ENCODE measurements at regions not wholly inside any gene's neighbourhood (a gene's known extent, or its start where the extent isn't known, plus 50 kb on each side); places are given as distances from the start of the nearest gene placed in this dataset.
"Not testable (repeated sequence)": the region's sequence is repeated elsewhere in the genome, so short reads cannot be mapped to it uniquely, and the experiment has no call there.

GRCh38 chr3:75579091-75579490, 85.0 kb upstream of the FRG2C start:
- not testable (repeated sequence) for H3K27ac ChIP-seq (ENCODE audit: low read depth in 1 of 2, low read length in 2 of 2)
- 48 to 66% methylated on average over 10 of the region's 10 CpGs for WGBS, 2 donors

GRCh38 chr3:75579536-75579935, 84.6 kb upstream of the FRG2C start:
- H3K9me3 ChIP-seq (ENCODE audit: control insufficient read depth, low read length); H3K27me3 ChIP-seq (ENCODE audit: control insufficient read depth in 1 of 2, insufficient read depth in 2 of 2, low read length in 1 of 2); intact Hi-C loops (cut with DNase I); H3K36me3 ChIP-seq (ENCODE audit: control insufficient read depth in 1 of 2, insufficient read depth in 2 of 2, low read length in 1 of 2); H3K27ac ChIP-seq (ENCODE audit: low read depth in 1 of 2, low read length in 2 of 2); ATAC-seq (ENCODE audit: low FRiP score); DNase-seq; H3K4me3 ChIP-seq (ENCODE audit: low read length in 2 of 2); H3K4me1 ChIP-seq (ENCODE audit: control insufficient read depth in 1 of 2, insufficient read depth in 2 of 2, low read length in 2 of 2): not testable (repeated sequence)
- WGBS, 2 donors, result 2% methylated on average over 7 to 27 of the region's 27 CpGs

More at GRCh38 chr3:75579091-75579490, 85.0 kb upstream of the FRG2C start:
- ATAC-seq (ENCODE audit: low FRiP score); H3K4me1 ChIP-seq (ENCODE audit: control insufficient read depth in 1 of 2, insufficient read depth in 2 of 2, low read length in 2 of 2); H3K27me3 ChIP-seq (ENCODE audit: control insufficient read depth in 1 of 2, insufficient read depth in 2 of 2, low read length in 1 of 2); H3K4me3 ChIP-seq (ENCODE audit: low read length in 2 of 2); DNase-seq; H3K9me3 ChIP-seq (ENCODE audit: control insufficient read depth, low read length); H3K36me3 ChIP-seq (ENCODE audit: control insufficient read depth in 1 of 2, insufficient read depth in 2 of 2, low read length in 1 of 2); intact Hi-C loops (cut with DNase I): not testable (repeated sequence)

- ATAC-seq (ENCODE audit: low FRiP score), result not testable (repeated sequence)
- DNase-seq, result peak; percentile 49 to 86
These were observed 83.9 kb upstream of the FRG2C start for GRCh38 chr3:75579981-75580782.

GRCh38 chr3:75582536-75582935, 81.6 kb upstream of the FRG2C start:
- not testable (repeated sequence) for H3K27ac ChIP-seq (ENCODE audit: low read depth in 1 of 2, low read length in 2 of 2); H3K9me3 ChIP-seq (ENCODE audit: control insufficient read depth, low read length); H3K4me1 ChIP-seq (ENCODE audit: control insufficient read depth in 1 of 2, insufficient read depth in 2 of 2, low read length in 2 of 2); ATAC-seq (ENCODE audit: low FRiP score); DNase-seq; H3K4me3 ChIP-seq (ENCODE audit: low read length in 2 of 2); H3K27me3 ChIP-seq (ENCODE audit: control insufficient read depth in 1 of 2, insufficient read depth in 2 of 2, low read length in 1 of 2); H3K36me3 ChIP-seq (ENCODE audit: control insufficient read depth in 1 of 2, insufficient read depth in 2 of 2, low read length in 1 of 2)
- WGBS, 2 donors, result 44 to 49% methylated on average over 3 of the region's 3 CpGs
- intact Hi-C loops (cut with DNase I), result loop anchor here in 1 of 2 donors (10.0 kb wide), 1 partner anchor 288 kb away; no protein-coding TSS in a partner anchor

More at GRCh38 chr3:75579981-75580782, 83.9 kb upstream of the FRG2C start:
- H3K27ac ChIP-seq (ENCODE audit: low read depth in 1 of 2, low read length in 2 of 2); H3K4me1 ChIP-seq (ENCODE audit: control insufficient read depth in 1 of 2, insufficient read depth in 2 of 2, low read length in 2 of 2); H3K27me3 ChIP-seq (ENCODE audit: control insufficient read depth in 1 of 2, insufficient read depth in 2 of 2, low read length in 1 of 2); H3K9me3 ChIP-seq (ENCODE audit: control insufficient read depth, low read length); H3K36me3 ChIP-seq (ENCODE audit: control insufficient read depth in 1 of 2, insufficient read depth in 2 of 2, low read length in 1 of 2): not testable (repeated sequence)
- intact Hi-C loops (cut with DNase I), result loop anchor here in 1 of 2 donors (10.0 kb wide), 1 partner anchor 285 kb away; no protein-coding TSS in a partner anchor
- H3K4me3 ChIP-seq (ENCODE audit: low read length in 2 of 2), result peak overlapping the region in 1 of 2 donors; percentile 4
- 4 to 5% methylated on average over 44 to 67 of the region's 67 CpGs for WGBS, 2 donors

GRCh38 chr3:75583116-75583515, 81.0 kb upstream of the FRG2C start:
- intact Hi-C loops (cut with DNase I), result loop anchor here in 1 of 2 donors (10.0 kb wide), 1 partner anchor 288 kb away; no protein-coding TSS in a partner anchor
- H3K27ac ChIP-seq (ENCODE audit: low read depth in 1 of 2, low read length in 2 of 2); H3K9me3 ChIP-seq (ENCODE audit: control insufficient read depth, low read length); DNase-seq; ATAC-seq (ENCODE audit: low FRiP score); H3K4me3 ChIP-seq (ENCODE audit: low read length in 2 of 2); H3K27me3 ChIP-seq (ENCODE audit: control insufficient read depth in 1 of 2, insufficient read depth in 2 of 2, low read length in 1 of 2); H3K36me3 ChIP-seq (ENCODE audit: control insufficient read depth in 1 of 2, insufficient read depth in 2 of 2, low read length in 1 of 2); H3K4me1 ChIP-seq (ENCODE audit: control insufficient read depth in 1 of 2, insufficient read depth in 2 of 2, low read length in 2 of 2): not testable (repeated sequence)
- 8 to 18% methylated on average over 10 of the region's 10 CpGs for WGBS, 2 donors

GRCh38 chr3:75587695-75588094, 76.4 kb upstream of the FRG2C start:
- H3K4me3 ChIP-seq (ENCODE audit: low read length in 2 of 2); H3K36me3 ChIP-seq (ENCODE audit: control insufficient read depth in 1 of 2, insufficient read depth in 2 of 2, low read length in 1 of 2); H3K27me3 ChIP-seq (ENCODE audit: control insufficient read depth in 1 of 2, insufficient read depth in 2 of 2, low read length in 1 of 2); H3K4me1 ChIP-seq (ENCODE audit: control insufficient read depth in 1 of 2, insufficient read depth in 2 of 2, low read length in 2 of 2); H3K9me3 ChIP-seq (ENCODE audit: control insufficient read depth, low read length); ATAC-seq (ENCODE audit: low FRiP score); DNase-seq; H3K27ac ChIP-seq (ENCODE audit: low read depth in 1 of 2, low read length in 2 of 2): not testable (repeated sequence)
- intact Hi-C loops (cut with DNase I), result loop anchor here in 1 of 2 donors (10.0 kb wide), 1 partner anchor 293 kb away; no protein-coding TSS in a partner anchor
- 88 to 89% methylated on average over 8 to 15 of the region's 15 CpGs for WGBS, 2 donors

- H3K4me3 ChIP-seq (ENCODE audit: low read length in 2 of 2); H3K27me3 ChIP-seq (ENCODE audit: control insufficient read depth in 1 of 2, insufficient read depth in 2 of 2, low read length in 1 of 2); H3K36me3 ChIP-seq (ENCODE audit: control insufficient read depth in 1 of 2, insufficient read depth in 2 of 2, low read length in 1 of 2); H3K27ac ChIP-seq (ENCODE audit: low read depth in 1 of 2, low read length in 2 of 2); H3K9me3 ChIP-seq (ENCODE audit: control insufficient read depth, low read length); DNase-seq; H3K4me1 ChIP-seq (ENCODE audit: control insufficient read depth in 1 of 2, insufficient read depth in 2 of 2, low read length in 2 of 2); intact Hi-C loops (cut with DNase I); ATAC-seq (ENCODE audit: low FRiP score): not testable (repeated sequence)
- 82 to 83% methylated on average over 16 of the region's 16 CpGs for WGBS, 2 donors
These were observed 73.7 kb upstream of the FRG2C start for GRCh38 chr3:75590382-75590781.

GRCh38 chr3:75604286-75604934, 59.7 kb upstream of the FRG2C start:
- H3K4me1 ChIP-seq (ENCODE audit: control insufficient read depth in 1 of 2, insufficient read depth in 2 of 2, low read length in 2 of 2); H3K4me3 ChIP-seq (ENCODE audit: low read length in 2 of 2); intact Hi-C loops (cut with DNase I); H3K27ac ChIP-seq (ENCODE audit: low read depth in 1 of 2, low read length in 2 of 2); H3K36me3 ChIP-seq (ENCODE audit: control insufficient read depth in 1 of 2, insufficient read depth in 2 of 2, low read length in 1 of 2); ATAC-seq (ENCODE audit: low FRiP score); H3K27me3 ChIP-seq (ENCODE audit: control insufficient read depth in 1 of 2, insufficient read depth in 2 of 2, low read length in 1 of 2); DNase-seq; H3K9me3 ChIP-seq (ENCODE audit: control insufficient read depth, low read length): not testable (repeated sequence)
- 75 to 76% methylated on average over 14 of the region's 14 CpGs for WGBS, 2 donors

Measured in aorta (tissue), 5 donors.